WTC11 (cell line): ENCODE measurements at regions not wholly inside any gene's neighbourhood (a gene's known extent, or its start where the extent isn't known, plus 50 kb on each side); places are given as distances from the start of the nearest gene placed in this dataset.

Experiments
- CREB1 ChIP-seq: sonication (generic); formaldehyde crosslinking; IDR thresholded peaks from 2 replicates; pipeline ENCODE4 v1.8.0; 2023; ENCODE audit warnings: mild to moderate bottlenecking, missing genetic modification reagents
- JUN ChIP-seq: sonication (generic); formaldehyde crosslinking; IDR thresholded peaks from 2 replicates; pipeline ENCODE4 v1.8.0; 2023; ENCODE audit warnings: mild to moderate bottlenecking, missing genetic modification reagents
- NFYB ChIP-seq: sonication (generic); formaldehyde crosslinking; conservative IDR thresholded peaks from 2 replicates; pipeline ENCODE4 v1.8.0; 2022; ENCODE audit warnings: low read depth, missing genetic modification reagents
- ZBTB43 ChIP-seq: sonication (generic); formaldehyde crosslinking; IDR thresholded peaks from 2 replicates; pipeline ENCODE4 v1.8.1; 2023; ENCODE audit warnings: mild to moderate bottlenecking, missing genetic modification reagents
- ZNF512 ChIP-seq: sonication (generic); formaldehyde crosslinking; IDR thresholded peaks from 2 replicates; pipeline ENCODE4 v1.8.1; 2022; ENCODE audit warnings: missing genetic modification reagents, borderline replicate concordance
- TF ChIP-seq, protein P1 (sequence below): fragments of 200-600 bp; IDR thresholded peaks from 2 replicates; pipeline ENCODE4 v1.8.0; 2022; ENCODE audit warnings: antibody characterized with exemption

DNA sequence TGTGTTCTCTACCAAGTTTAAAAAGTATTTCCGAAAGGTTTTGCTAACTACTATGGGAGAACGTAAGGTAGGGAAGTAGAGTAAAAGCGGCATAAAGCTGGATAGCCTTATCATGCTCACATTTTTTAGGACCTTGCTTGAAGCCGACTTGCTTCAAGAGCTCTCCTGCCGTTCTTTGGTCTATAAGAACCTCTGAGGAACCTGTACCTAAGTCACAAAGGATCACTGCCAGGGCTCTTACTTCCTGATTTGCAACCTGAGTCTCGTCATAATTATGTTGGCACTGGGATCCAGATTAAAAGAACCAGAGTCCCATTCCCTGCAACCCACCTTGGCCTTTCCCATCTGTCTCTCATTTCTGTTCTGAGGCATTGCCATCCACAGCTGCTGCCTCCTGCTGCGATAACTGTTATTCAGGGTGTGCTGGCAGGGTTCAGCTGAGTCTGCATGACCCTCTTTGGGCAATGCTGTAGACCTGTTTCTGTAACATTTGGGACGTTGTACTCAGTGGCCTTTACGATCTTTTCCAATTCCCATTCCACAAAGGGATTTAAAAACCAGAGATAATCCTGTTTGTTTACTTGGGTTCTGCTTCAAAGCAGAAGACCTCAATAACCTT, 131.0 kb upstream of the UMPS start:
- TF ChIP-seq ZBTB43 (CRISPR knock-in tag) (no peak), NFYB (CRISPR knock-in tag) (no peak), CREB1 (CRISPR knock-in tag) (no peak), ZNF512 (CRISPR knock-in tag) (no peak), JUN (CRISPR knock-in tag) (no peak)
- TF ChIP-seq, protein P1, sequence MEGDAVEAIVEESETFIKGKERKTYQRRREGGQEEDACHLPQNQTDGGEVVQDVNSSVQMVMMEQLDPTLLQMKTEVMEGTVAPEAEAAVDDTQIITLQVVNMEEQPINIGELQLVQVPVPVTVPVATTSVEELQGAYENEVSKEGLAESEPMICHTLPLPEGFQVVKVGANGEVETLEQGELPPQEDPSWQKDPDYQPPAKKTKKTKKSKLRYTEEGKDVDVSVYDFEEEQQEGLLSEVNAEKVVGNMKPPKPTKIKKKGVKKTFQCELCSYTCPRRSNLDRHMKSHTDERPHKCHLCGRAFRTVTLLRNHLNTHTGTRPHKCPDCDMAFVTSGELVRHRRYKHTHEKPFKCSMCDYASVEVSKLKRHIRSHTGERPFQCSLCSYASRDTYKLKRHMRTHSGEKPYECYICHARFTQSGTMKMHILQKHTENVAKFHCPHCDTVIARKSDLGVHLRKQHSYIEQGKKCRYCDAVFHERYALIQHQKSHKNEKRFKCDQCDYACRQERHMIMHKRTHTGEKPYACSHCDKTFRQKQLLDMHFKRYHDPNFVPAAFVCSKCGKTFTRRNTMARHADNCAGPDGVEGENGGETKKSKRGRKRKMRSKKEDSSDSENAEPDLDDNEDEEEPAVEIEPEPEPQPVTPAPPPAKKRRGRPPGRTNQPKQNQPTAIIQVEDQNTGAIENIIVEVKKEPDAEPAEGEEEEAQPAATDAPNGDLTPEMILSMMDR = no peak
